Fibroblast of lung (primary cell): ENCODE measurements at regions not wholly inside any gene's neighbourhood (a gene's known extent, or its start where the extent isn't known, plus 50 kb on each side); places are given as distances from the start of the nearest gene placed in this dataset.

Experiments
- EZH2 ChIP-seq: IDR thresholded peaks from 2 replicates; pipeline ENCODE4 v1.5.1; 2012; ENCODE audit warnings: low read length, control low read depth, mild to moderate bottlenecking; ENCODE audit errors: missing control alignments
- TF ChIP-seq, protein P1 (sequence below), 2 donors: IDR thresholded peaks in 1 of 2; conservative IDR thresholded peaks in 1 of 2; 1 replicate in 1 of 2; 2 replicates in 1 of 2; pipeline ENCODE4 v1.5.1; 2011 to 2012; ENCODE audit warnings: low read length in 2 of 2, control low read depth in 1 of 2, inconsistent platforms in 1 of 2, low read depth in 1 of 2, mild to moderate bottlenecking in 1 of 2

GRCh38 chr1:79556189-79556588 is 549.7 kb upstream of the ADGRL4 start:
- TF ChIP-seq, protein P1, sequence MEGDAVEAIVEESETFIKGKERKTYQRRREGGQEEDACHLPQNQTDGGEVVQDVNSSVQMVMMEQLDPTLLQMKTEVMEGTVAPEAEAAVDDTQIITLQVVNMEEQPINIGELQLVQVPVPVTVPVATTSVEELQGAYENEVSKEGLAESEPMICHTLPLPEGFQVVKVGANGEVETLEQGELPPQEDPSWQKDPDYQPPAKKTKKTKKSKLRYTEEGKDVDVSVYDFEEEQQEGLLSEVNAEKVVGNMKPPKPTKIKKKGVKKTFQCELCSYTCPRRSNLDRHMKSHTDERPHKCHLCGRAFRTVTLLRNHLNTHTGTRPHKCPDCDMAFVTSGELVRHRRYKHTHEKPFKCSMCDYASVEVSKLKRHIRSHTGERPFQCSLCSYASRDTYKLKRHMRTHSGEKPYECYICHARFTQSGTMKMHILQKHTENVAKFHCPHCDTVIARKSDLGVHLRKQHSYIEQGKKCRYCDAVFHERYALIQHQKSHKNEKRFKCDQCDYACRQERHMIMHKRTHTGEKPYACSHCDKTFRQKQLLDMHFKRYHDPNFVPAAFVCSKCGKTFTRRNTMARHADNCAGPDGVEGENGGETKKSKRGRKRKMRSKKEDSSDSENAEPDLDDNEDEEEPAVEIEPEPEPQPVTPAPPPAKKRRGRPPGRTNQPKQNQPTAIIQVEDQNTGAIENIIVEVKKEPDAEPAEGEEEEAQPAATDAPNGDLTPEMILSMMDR (conservative IDR thresholded peaks at IDR 0.05 in 1 of 2, IDR thresholded peaks at IDR 0.05 in 1 of 2; ENCODE audit: low read depth in 1 of 2, low read length in 2 of 2): no peak
- no peak for TF ChIP-seq EZH2
